ENCODE measurements at regions not wholly inside any gene's neighbourhood (a gene's known extent, or its start where the extent isn't known, plus 50 kb on each side); places are given as distances from the start of the nearest gene placed in this dataset.
"Not testable (repeated sequence)": the region's sequence is repeated elsewhere in the genome, so short reads cannot be mapped to it uniquely, and the experiment has no call there.

DNA sequence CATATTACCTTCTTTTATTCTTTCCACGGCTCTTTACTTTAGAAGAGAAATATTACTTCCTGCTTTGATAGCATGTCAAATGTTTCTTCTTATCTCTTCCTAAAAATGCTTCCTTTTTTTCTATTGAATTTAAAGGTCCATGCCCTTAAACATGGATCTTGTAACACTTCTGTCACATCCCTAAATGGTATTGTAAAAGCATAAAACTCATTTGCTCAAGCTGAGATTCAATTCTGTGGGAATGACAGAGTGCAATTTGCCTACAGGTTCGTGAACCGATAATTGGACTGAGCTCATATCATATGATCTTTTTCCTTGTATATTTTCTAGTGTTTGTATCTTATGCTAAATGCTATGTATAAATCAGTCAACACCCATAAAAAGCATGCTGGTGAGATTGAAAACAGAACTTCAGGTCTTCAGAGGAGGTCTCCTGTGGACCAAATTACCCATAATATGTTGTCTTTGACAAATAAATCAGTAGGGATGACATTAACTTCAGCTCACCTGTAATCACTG, 429.3 kb downstream of the TMEM232 start:
- DNase-seq (ENCODE audit: low read depth), result no peak

DNA sequence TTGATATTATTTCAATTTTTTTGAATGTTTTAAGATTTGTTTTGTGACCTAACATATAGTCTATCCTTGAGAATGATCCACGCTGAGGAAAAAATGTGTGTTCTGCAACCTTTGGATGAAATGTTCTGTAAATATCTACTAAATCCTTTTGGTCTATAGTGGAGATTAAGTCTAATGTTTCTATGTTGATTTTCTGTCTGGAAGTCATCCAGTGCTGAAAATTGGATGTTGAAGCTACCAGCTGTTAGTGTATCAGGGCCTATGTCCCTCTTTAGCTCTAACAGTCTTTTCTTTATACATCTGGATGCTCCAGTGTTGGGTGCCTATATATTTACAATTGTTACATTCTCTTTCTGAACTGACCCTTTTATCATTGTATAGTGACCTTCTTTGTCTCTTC, 422.3 kb downstream of the TMEM232 start:
- DNase-seq (ENCODE audit: low read depth), result no peak

DNA sequence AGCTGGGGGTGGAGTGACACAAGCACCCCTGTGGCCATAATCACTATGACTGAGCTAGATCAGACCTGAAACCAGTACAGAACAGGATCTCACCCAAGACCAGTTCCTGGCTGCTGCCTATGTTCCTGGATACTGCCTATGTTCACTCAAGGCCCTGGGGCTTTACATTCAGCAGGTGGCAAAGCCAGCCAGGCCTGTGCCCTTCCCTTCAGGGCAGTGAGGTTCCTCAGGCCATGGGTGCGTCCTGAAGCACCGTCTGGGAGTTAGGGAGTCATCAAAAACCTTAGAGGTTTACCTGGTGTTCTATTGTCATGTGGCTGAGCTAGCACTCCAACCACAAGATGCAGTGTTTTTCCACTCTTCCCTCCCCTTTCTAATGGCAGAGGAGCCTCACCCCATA, 419.8 kb downstream of the TMEM232 start:
- DNase-seq (ENCODE audit: low read depth), result no peak

DNA sequence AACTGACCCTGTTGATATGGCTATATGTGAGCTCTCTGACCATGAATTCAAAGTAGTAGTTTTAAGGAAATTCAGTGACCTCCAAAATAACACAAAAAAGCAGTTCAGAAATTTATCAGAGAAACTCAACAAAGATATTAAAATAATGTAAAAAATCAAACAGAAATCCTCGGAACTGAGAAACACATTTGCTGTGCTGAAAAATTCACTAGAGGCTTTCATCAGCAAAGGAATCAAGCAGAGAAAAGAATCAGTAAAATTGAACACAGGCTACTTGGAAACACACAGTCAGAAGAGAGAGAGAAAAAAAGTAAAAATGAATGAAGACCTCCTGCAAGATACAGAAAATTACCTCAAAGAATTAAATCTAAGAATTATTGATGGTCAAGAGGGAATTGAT, 417.2 kb downstream of the TMEM232 start:
- no peak for DNase-seq (ENCODE audit: low read depth)

DNA sequence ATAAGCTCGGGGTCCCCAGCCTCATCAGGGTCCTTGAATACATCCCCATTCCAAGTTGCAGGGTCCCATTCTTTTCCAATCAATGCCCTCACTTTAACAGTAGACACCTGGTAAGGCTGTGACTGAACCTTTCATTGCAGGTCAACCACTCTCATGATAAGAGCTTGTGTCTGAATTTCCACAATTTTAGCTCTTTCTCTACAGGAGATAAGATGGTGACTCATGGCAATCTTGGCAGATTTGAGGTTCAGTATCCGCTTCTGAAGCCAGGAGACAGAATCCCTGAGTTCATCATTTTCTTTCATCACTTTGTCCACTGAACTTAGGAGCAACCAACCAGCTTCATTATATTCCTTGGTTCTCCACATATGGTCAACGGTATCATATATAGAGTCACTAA, 409.9 kb downstream of the TMEM232 start:
- not testable (repeated sequence) for DNase-seq (ENCODE audit: low read depth)

DNA sequence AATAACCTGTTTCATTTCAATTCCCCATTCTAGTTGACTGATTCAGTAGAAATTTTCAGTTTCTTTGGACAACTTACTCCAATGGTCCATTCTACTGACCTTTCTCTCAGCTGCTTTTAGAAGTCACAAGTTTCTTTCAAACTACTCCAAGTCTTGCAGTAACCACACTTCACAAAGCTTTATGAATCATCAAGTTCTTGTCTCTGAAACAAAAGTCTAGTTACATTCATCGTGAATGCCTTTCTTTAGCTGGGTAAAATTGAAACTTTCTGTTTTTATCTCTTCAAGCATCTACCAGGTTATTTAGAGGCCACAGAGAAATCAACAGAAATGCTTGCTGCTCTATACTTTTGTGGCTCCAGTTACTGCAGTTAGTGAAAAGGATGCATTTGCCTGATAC, 405.4 kb downstream of the TMEM232 start:
- peak; percentile 52 for DNase-seq (ENCODE audit: low read depth)

DNA sequence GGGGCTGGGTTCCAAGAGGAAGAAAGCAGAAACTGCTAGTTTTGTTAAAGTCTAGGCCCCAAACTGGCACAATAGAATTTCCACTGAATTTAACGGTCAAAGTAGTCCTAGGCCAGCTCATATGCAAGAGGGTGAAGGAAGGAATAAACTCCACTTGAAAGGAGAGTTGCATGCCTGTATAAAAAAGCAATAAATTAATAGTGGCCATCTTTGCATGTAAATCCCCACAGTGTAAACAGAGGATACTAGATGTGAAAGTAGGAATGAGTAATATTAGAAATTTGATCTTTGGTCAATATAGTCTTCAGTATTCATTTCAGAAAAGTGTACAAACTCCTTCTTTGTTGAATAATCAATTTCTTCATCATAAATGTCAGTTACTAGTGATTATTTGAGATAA, 403.1 kb downstream of the TMEM232 start:
- no peak for DNase-seq (ENCODE audit: low read depth)

DNA sequence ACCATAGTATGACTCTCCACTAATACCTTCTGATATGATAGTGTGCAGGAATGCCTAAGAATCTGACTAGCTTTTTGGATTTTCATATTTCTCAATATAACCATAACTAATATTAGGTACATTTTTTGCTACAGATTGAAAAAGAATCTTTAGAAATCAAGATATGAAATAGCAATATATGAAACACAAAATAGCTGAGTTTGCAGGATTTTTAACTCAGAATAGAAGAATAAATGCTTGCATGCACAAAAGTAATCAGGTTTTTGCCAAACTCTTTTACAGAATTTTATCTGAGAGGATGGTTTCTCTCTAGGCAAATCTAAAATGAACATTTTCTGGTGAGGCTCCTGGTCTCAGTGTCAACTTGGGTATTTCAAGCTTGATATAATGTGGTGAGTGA, 402.6 kb downstream of the TMEM232 start:
- no peak for DNase-seq (ENCODE audit: low read depth)

DNA sequence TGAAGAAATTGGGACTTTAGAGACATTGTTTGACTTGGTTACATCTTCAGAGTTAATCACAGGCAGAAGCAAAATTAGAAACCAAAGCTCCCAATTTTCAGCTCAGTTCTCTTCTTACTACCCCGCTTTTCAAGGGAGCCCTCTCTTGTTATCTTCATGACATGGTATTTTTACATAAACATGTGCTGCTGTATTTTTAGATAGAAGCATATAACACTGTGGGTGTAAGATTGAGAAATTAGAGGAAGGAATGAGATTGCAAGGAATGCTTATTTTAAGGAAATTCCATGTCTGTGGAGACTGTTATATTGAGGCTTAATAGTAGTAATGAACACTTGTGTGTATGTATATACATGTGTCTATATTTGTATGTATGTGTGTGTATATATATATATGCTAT, 401.6 kb downstream of the TMEM232 start:
- no peak for DNase-seq (ENCODE audit: low read depth)

DNA sequence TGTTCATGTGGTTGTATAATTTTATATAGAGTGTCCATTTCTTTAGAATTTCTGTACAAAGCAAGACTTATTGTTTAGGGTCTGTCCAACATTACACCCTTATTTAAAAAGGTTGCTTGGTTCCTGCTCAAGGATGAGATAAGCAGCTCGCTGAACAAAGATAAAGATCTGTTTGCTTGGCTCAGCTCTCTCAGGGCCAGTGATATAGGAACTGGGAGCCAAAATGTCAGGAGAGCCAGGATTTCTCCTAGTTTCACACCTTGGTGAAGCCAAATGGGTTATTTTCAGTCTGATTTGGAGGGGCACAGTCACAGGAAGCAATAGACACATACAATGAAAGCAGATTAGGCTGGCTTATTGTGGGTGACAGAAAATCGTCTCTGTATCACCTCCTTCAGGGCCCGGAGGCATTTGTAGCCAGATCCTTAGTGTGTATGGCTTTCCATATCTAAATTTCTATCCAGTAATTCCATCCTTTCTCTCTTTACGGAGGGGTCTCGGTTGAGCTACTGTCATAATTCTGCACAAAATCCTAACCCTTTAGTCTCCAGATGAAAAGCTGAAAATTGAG, 396.4 kb downstream of the TMEM232 start:
- DNase-seq (ENCODE audit: low read depth), result no peak

DNA sequence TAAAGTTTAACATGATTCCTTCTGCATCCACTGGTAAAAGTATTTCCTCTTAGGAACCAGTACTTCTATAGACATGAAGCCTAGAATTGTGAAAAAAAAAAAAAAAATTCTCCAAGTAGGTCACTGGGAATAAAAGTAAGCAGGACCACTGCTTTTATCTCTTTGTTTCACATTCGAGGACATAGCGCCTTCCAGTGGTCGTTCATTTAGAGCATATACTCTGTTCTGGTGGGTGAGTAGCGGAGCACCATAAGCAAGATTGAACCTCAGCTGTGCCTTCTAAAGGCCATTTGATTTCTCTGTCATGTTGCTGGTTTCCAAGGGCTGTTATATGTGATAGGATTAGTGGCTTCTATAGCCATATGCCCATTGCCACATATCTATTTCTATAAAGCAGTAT, 393.1 kb downstream of the TMEM232 start:
- DNase-seq (ENCODE audit: low read depth), result peak; percentile 23

DNA sequence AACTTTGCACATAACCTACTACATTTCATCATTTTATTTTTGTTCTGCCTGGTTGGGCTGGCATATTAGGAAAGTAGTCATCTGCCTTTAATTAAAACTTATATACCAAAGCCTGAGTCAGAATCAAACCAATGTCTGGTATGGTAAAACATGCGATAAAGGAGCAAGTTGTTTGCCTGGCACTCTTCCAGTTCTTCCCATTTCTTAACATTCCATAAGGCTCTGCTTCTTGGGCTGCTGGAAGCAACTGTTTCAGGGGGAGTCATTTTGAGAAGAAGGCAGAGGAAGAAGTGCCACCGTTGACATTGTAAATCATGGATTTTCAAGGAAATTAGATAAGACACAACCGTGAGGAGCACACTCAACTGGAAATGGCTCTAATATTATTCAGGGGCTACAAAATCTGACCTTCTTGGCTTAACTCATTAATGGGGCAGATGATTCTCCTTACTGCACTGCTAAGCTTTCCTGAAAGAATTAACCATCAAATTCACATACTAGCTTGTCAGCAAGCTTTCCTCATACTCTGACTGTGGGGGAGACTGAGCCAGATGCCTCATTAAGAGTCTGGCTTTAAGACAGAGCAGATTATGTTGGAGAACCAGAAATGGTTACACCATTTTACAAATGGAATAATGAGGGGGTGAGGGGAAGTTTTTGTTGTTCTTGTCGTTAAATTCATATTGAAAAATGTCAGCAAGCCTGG, 391.0 kb downstream of the TMEM232 start:
- peak; percentile 37 for DNase-seq (ENCODE audit: low read depth)

DNA sequence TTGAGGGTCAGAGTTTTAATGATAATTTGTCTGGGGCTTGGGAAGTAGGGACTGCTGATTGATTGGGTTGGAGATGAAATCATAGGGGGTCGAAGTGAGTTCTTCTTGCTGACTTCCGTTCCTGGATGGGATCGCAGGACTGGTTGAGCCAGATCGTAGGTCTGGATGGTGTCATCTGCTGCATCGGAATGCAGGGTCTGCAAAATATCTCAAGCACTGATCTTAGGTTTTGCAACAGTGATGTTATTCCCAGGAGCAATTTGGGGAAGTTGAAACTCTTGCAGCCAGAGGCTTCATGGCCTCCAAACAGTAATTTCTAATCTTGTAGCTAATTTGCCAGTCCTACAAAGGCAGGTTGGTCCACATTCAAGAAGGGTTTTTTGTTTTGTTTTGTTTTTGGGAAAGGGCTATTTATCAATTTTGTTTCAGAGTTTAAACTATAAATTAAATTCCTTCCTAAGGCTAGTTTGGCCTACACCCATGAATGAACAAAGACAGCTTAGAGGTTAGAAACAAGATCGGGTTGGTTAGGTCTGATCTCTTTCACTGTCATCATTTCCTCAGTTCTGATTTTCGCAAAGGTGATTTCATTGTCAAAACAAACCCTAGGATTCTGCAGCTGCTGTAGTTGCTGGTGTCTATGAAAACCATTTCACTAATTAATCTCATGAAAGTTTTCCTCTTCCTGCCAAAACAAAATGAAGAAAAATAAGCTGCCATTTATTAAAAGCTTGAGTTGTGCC, 388.0 kb downstream of the TMEM232 start:
- no peak for DNase-seq (ENCODE audit: low read depth)

DNA sequence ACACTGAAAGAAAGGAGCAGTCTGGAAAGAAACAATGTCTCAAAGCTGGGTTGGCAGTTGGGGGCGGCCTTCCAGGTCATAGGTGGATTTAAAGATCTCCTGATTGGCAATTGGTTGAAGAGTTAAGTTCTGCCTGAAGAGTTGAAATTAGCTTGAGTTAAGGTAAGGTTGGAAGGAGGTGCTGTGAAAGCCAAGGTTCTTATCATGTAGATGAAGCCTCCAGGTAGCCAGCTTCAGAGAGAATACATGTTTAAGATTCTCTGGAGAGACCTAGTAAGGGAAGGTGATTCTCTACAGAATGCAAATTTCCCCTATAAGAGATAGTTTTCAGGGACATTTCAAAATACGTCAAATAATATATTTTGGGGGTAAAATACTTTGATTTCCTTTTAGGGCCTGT, 387.1 kb downstream of the TMEM232 start:
- DNase-seq (ENCODE audit: low read depth), result no peak

DNA sequence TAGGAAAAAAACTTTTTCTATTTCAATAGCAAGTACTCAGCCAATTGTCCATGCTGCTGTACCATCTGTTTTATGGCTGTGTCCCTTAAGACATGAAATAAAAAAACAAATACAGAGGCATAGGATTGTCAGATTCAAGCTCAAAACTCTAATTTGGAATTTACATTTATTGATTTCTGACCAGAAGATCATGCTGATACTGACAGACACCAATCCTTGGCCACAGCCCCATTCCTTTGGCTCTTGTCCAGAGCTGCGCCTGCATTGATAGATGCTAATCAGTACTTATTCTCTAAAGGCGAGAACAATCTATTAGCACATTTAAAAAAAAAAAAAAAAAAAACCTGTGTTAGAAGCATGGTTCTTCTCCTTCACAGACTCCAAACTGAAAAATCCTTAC, 384.6 kb downstream of the TMEM232 start:
- DNase-seq (ENCODE audit: low read depth), result no peak

DNA sequence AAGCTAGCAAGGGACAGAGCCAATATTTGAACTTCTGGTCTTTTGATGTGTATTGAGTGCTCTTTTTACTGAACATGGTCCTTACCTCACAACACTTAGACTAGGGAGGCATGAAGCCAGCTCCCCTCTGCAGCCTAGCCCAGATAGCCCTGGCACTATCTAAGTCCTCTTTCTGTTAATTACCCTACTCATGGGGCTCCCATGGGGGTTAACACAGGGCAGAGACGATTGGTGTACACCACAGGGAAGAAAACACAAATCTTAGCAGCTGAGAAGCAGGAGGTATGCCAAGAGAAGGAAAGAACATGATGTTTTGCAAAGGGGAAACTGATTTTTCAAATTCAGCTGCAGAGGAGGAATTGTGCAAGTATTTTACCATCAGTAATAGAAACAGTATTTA, 383.8 kb downstream of the TMEM232 start:
- no peak for DNase-seq (ENCODE audit: low read depth)

DNA sequence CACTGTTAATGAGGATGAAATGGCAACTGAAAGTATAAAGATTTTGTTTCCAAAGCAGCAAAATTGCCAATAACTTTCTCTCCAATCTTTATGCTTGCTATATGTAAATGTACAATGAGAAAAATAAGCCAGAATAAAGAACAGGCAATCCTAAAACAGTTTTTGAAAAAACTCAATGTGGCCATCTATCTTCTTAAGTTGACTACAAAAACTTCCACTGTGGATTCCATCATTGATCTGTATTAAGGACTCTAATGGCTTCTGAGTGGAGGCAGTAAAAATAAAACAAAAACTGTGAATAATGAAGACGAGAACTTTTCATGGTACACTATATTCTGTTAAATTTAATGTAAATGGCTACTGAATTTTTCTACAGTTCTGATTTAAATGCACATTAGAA, 382.9 kb downstream of the TMEM232 start:
- DNase-seq (ENCODE audit: low read depth), result no peak

DNA sequence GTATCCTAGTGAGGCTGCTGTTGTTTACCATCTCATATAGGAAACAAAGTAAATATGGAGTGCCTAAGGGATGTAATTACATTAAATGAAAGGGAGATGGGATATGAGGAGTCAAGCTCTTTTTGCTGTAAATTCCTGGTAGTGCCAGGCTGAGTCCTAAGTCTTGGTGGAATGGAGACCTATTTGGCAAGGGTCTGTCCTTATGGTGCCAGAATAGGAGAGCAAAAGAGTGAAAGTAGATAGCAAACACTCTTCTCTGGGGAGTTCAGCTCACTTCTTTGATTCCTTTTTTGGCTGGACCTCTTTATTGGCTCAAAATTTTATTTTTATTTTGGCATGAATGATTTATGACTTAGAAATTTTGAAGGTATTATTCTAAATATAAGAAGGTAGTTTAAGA, 380.8 kb downstream of the TMEM232 start:
- DNase-seq (ENCODE audit: low read depth), result no peak

DNA sequence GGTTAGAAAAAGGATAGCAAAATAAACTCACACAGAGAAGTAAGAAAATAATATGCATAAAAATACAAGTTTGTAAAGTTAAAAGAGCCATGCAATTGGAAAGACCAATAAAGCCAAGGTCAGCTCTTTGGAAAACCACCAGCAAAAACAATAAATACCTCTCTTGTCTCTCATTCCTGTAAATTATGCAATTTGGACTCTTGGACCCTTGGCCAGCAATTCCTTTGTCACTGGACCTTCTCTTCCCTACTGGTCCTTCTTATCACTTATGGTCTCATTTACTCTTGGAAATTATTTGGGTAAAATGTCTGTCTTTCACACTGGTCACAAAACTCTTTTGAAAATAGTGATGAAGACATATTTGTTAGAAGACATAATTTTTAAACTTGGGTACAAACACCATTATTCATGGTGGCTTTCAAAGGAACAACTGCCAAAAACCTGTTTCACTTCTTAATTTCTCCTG, 379.5 kb downstream of the TMEM232 start:
- DNase-seq (ENCODE audit: low read depth), result peak; percentile 28

DNA sequence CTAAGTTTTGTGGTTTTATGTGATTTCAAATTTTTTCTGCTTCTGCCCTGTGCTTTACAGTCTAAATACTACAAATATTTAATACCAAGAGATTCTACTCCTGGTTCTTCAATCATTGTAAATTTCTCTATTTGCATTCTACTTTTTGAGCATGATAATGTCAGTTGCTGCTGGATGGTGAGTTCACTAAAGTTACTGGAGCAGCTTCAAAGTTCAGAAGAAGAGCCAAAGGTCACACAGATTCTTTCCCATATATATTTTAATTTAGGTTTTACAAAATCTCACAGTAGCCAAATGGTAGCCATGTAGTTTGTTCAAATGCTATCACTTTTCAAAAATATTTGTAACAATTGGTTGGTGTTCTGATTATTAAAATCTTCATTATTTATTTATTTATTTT, 378.7 kb downstream of the TMEM232 start:
- DNase-seq (ENCODE audit: low read depth), result no peak

DNA sequence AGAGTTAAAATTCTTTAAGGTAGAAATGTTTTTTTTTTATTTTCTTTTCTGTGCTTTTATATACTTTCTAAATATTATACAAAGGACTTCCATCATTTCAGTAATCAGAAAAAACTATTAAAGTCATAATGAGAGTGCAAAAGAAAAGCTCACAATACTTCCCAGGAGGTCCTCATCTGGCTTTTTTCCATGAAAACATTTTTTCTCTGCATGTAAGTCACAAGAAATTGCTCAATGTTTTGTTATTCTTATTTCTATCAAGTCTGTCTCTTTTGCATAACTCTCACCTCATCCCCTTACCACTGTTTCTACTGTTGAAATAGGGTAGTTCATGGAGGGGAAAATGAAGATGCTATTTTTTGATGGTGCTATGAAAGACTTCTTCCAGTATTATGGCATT, 375.0 kb downstream of the TMEM232 start:
- DNase-seq (ENCODE audit: low read depth), result no peak

DNA sequence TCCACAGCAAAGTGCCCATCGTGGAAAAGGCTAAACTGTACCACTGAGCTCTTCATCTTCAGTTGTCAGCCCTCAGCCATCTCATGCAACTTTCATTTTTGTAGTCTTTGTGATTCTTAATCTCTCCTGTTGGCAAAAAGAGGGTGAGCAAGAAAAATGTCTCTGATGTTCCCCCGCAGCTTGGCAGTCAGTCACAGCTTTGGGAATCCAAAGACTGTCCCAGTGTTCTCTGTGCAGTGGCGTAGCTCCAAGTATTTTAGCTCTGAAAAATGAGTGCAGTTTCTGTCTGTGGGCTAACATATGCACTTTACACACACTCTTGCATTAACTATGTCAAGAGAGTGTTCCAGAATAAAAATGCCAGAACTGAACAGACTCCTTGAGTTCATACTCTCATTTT, 372.2 kb downstream of the TMEM232 start:
- DNase-seq (ENCODE audit: low read depth), result no peak
